Mononuclear cell (primary cell): ENCODE measurements at regions not wholly inside any gene's neighbourhood (a gene's known extent, or its start where the extent isn't known, plus 50 kb on each side); places are given as distances from the start of the nearest gene placed in this dataset.

Source experiments
- H3K27me3 ChIP-seq: 2 replicates; pipeline ENCODE4 v1.6.0; 2011; ENCODE audit warnings: low read length, control low read depth; ENCODE audit not compliant: insufficient read depth
- H3K4me1 ChIP-seq: 2 replicates; pipeline ENCODE4 v1.5.1; 2011; ENCODE audit warnings: mild to moderate bottlenecking, low read length, control low read depth; ENCODE audit not compliant: insufficient read depth
- H3K4me3 ChIP-seq: 2 replicates; pipeline ENCODE4 v1.5.1; 2011; ENCODE audit warnings: mild to moderate bottlenecking, low read length, moderate library complexity
- H3K9me3 ChIP-seq: 2 replicates; pipeline ENCODE4 v1.5.1; 2011; ENCODE audit warnings: low read depth, mild to moderate bottlenecking, control low read depth, low read length

DNA sequence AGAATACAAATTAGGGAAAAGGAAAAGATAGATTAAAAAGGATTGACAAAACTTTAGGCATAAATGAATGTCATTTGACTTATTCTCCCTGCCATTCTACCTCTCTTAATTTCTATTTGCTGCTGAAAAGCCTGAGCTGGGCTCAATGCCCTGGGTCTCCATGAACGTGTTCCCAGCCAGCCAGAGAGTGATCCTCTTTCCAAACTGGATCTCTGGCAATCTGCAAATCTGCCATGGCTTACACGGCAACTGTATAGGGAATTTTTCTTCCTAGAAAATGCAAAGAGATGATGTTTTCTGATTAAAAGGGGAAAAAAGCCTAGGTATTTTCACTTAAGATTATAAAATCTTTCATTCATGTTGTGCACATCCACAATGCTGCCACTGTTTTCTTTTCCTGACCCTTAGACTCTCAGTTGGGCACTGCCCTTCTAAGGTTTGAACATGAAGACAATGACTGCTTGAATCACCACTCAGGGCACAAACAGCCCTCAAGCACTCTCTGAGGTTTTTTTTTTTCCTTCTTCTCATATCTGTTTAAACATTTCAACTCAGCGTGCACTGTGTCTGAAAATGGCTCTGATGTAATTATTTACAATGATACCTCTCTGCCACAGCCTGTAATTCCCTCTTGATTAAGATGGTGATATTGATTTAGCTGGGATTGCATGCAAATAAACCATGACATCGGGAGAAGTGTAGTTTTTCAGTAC lies 60.3 kb downstream of the DACT1 start:
- Histone ChIP-seq H3K27me3 (no peaks in the 10 kb centered on the region), H3K4me3 (no peak overlapping the region), H3K4me1 (no peaks in the 10 kb centered on the region), H3K9me3 (no peaks in the 10 kb centered on the region)

DNA sequence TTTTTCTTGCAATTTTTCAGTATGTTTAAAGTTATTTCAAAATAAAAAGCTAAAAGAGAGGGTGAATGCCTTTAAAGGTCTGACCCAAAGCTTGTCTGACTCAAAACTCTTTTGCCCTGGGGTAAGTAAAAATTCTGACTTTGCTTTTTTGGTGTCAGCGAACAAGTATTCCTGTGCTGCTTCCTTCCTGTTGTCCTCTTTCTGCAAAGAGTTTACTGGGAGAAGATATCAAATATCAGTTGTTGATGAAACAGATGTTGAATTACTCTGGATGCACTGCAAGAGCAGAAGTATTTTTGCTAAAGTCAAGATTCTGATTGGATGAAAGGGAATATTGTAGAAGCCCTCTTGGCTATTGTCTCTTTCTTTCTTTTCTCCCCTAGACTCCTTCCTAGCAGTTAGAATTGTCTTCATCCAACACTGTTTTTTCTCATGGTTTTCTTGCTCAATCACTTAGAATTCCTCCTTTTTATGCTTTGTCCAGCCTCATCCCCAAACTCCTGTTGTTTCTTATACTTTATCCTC lies 62.0 kb downstream of the DACT1 start:
- Histone ChIP-seq H3K4me3 (no peak overlapping the region), H3K27me3 (no peaks in the 10 kb centered on the region), H3K4me1 (no peaks in the 10 kb centered on the region), H3K9me3 (no peaks in the 10 kb centered on the region)

DNA sequence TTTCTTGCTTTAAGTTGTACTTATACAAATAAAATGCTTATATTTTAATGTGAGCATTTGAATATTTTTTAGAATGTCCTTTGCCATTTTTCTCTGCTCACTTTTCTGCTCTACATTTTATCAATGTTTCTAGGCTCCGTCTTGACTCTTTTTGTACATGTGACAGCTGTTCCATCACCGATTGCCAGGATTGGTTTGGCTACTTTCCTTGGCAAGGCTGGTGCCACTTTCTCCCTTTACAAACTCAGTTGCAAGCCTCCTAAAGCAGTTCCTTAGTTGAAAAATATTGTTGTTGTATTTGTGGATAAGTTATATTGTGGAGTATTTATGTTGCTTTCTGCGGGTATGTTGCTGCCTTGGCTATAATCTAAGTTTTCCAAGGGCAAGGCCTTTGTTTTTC lies 63.4 kb downstream of the DACT1 start:
- no peaks in the 10 kb centered on the region for H3K9me3 ChIP-seq
- H3K4me1 ChIP-seq: no peaks in the 10 kb centered on the region
- no peak overlapping the region for H3K4me3 ChIP-seq
- H3K27me3 ChIP-seq: no peaks in the 10 kb centered on the region

DNA sequence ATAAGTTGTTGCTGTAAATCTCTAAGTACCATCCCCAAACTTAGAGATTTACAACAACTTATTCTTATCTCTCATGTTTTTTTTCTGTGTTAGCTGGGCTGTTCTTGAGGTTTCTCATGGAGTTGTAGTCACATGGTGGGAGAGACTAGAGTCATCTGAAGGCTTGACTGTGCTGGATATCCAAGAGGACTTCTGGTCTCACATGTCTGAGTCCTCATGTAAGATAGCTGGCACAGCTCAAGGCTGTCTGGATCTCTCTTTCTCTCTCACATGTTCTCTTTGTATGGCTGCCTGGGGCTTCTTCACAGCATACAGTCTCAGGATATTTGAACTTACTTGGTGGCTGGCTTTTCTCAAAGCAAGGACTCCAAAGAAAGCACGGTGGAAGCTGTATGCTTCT lies 63.8 kb downstream of the DACT1 start:
- H3K4me3 ChIP-seq: no peak overlapping the region
- H3K9me3 ChIP-seq: no peaks in the 10 kb centered on the region
- no peaks in the 10 kb centered on the region for H3K4me1 ChIP-seq
- no peaks in the 10 kb centered on the region for H3K27me3 ChIP-seq

DNA sequence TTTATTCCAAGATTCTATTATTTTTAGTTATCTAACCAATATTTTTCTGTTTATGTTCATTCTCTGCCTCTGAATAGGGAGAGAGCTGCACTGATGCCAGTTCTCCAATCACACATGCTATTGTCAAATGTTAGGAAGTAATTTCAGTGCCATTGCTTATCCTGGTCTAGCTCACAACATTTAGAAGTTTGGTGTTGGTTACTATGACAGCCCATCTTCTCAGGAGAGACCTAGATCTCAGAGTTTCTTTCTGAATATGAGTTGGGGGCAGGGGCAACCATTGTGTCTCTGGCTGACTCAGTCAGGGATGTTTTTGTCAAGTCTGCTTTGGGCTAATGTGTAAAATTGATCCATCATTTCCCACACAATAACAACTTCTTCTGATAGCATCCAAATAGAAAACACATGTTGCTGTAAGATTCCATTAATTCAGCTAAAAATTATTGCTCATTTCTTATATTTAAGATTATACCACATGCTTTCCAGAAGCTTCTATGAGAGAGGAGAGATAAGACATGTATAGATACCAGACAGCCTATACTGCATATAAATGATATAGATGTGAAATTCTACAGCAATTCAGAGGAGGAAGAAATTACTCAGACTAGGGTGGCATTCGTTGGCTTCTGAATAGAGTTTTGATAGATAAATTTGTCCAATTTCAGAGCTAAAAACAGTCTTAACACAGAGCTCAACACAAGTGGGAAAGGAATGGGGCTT lies 64.8 kb downstream of the DACT1 start:
- Histone ChIP-seq H3K4me3 (no peak overlapping the region), H3K27me3 (no peaks in the 10 kb centered on the region), H3K9me3 (no peaks in the 10 kb centered on the region), H3K4me1 (no peaks in the 10 kb centered on the region)

DNA sequence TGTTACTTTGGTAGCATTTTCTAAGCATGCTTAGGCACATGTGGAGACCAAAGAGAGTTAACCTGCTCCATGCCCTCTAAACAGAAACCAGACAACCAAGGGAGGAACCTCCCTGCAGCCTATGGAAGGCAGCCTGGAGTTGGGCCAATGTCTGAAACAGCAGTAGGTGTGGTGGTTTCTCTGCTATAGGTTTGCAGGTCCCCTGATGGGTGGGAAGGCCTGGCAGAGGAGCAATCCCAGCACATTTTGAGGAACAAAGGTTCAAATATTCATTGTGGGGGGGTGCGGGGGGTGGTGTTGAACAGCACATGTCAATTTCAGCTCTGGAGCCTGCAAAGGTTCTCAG lies 65.4 kb downstream of the DACT1 start:
- Histone ChIP-seq H3K4me1 (no peaks in the 10 kb centered on the region), H3K4me3 (no peak overlapping the region), H3K9me3 (no peaks in the 10 kb centered on the region), H3K27me3 (no peaks in the 10 kb centered on the region)

DNA sequence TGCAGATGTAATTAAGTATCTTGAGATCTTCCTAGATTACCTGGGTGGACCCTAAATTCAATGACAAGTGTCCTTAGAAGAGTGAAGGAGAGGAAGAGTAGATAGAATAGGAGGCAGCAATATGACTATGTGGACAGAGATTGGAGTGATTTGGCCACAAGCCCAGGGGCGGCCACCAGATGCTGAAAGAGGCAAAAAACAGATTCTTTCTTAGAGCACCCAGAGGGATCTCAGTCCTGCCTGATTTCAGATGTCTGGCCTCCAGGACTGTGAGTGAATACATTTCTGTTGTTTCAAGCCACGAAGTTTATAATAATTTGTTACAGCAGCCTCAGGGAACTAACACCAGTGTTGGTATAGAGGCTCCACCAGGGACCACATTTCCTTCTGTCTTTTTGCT lies 67.3 kb downstream of the DACT1 start:
- H3K9me3 ChIP-seq: no peaks in the 10 kb centered on the region
- H3K4me3 ChIP-seq: no peak overlapping the region
- H3K27me3 ChIP-seq: no peaks in the 10 kb centered on the region
- no peaks in the 10 kb centered on the region for H3K4me1 ChIP-seq

DNA sequence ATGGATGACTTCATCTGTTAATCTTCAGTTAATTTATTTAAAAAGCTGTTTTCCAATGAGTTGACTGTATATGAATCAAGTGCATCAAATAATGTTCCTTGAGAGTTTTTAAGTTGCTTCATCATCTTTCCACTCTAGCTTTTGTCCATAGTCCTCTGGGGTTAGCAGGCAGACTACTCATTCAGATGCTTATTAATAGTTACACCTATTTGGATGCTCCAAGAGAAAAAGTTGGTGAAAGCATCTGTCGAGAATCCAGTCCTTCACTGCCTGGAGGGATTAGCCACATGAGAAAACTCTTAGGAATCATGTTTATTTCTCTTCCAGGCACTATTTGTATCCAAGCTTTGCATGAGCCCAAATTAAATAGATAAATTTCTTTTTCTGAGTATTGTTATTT lies 70.2 kb downstream of the DACT1 start:
- Histone ChIP-seq H3K9me3 (no peaks in the 10 kb centered on the region), H3K4me1 (no peaks in the 10 kb centered on the region), H3K4me3 (no peak overlapping the region), H3K27me3 (no peaks in the 10 kb centered on the region)

DNA sequence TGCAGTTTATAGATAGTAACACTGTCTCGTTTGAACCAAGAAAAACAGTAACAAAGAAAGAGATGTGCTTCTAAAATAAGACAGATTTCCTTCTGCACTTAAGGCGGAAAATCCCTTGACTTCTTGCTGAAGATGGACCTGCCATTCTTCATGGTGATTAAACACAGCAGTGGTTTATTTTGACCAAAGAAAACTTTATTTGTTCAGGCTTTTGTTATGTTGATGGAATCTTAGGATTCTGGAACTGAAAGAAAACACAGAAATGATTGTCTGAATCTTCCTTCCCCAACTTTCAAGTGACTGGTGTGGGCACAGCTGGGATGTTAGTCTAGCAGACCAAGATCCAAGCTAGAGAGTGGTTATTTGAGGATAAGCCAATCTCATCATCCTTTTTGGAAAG lies 72.2 kb downstream of the DACT1 start:
- H3K4me1 ChIP-seq: no peaks in the 10 kb centered on the region
- H3K9me3 ChIP-seq: no peaks in the 10 kb centered on the region
- H3K27me3 ChIP-seq: no peaks in the 10 kb centered on the region
- H3K4me3 ChIP-seq: no peak overlapping the region

DNA sequence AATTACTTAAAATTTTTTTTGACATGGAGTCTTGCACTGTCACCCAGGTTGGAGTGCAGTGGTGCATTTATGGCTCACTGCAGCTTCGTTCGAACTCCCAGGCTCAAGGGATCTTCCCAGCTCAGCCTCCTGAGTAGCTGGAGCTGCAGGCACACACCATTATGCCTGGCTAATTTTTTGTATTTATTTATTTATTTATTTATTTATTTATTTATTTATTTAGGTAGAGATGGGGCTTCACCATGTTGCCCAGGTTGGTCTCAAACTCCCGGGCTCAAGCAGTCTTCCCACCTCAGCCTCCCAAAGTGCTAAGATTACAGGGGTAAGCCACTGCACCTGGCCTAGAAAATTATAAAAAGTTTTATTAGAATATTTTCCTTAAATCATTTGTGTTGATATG lies 73.6 kb downstream of the DACT1 start:
- no peaks in the 10 kb centered on the region for H3K9me3 ChIP-seq

DNA sequence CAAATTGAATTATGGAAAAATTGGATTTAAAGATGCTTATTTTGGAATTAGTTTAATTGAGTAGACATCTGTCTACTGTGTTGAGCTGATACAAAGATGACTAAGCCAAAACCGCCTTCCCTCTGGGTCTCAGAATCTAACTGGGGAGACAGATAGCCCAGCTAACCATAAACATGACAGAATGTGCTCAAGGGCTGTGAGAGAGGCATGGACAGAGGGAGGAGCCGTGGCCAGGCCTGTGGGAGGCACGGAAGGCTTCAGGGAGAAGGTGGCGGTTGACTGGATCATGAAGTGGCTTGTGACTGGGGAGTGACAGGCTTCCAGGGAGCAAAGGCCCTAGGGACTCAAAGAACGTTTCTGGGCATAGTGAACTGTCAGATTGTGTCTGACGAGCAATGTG lies 74.6 kb downstream of the DACT1 start:
- no peaks in the 10 kb centered on the region for H3K9me3 ChIP-seq
- H3K4me3 ChIP-seq: no peak overlapping the region
- H3K27me3 ChIP-seq: no peaks in the 10 kb centered on the region
- no peaks in the 10 kb centered on the region for H3K4me1 ChIP-seq

More for the DNA sequence above, 73.6 kb downstream of the DACT1 start:
- H3K4me3 ChIP-seq: no peak overlapping the region
- no peaks in the 10 kb centered on the region for H3K4me1 ChIP-seq
- no peaks in the 10 kb centered on the region for H3K27me3 ChIP-seq

DNA sequence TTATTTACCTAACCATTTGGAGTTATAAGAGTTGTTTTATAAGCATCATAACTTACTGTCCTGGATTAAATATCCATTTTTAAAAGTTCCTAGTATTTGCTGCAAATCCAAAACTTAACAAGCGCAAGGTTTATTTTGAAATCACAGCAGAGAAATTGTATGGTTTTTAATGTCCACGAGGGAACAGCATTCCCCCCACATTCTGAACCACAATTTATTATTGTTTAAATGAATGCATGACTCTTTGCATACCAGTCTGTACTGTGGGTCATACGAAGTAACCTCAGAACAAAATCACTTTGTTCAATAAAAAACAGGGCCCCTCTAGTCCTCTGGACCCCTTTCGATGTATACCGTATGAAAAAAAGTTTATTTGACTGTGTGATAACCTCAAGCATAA lies 75.9 kb downstream of the DACT1 start:
- Histone ChIP-seq H3K9me3 (no peaks in the 10 kb centered on the region), H3K4me1 (no peaks in the 10 kb centered on the region), H3K27me3 (no peaks in the 10 kb centered on the region), H3K4me3 (no peak overlapping the region)

DNA sequence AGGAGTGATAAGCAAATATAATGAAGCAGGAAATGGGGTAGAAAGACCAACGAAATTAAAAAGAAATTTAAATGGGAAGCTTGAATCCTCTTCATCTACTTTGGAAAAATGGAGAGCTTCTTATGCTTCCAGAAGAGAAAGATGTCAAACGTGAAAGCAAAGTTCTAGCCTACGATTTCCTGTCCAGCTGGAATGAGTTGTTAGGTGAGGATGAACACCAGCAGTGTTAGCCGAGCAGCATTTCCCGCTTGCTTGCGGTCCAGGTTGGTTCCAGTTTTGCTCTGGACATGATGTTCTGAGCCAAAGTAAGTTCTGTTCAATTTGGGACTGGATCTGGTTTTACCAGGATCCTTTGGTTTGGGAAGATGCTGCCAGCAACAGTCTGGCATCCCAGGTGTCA lies 78.9 kb downstream of the DACT1 start:
- H3K27me3 ChIP-seq: no peaks in the 10 kb centered on the region
- no peaks in the 10 kb centered on the region for H3K4me1 ChIP-seq
- no peak overlapping the region for H3K4me3 ChIP-seq
- no peaks in the 10 kb centered on the region for H3K9me3 ChIP-seq

DNA sequence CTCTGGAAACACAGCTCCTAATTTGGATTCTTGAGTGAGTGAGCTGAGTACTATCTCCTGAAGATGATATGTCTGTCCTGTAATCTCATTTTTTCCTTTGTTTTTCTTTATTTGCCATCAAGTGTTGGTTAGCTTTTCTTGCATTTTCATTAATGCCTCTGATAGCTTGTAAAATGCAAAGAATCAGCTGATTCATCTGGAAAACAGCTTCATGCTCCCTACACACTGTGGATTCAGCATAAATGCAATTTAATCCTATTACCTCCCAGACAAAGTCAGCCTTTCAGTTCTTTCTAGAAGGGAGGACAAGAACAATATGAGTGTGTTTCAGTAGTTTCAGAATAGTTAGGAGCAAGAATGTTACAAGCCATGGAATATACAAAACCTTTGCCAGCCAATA lies 79.4 kb downstream of the DACT1 start:
- H3K4me1 ChIP-seq: no peaks in the 10 kb centered on the region
- no peak overlapping the region for H3K4me3 ChIP-seq
- H3K9me3 ChIP-seq: no peaks in the 10 kb centered on the region
- no peaks in the 10 kb centered on the region for H3K27me3 ChIP-seq

DNA sequence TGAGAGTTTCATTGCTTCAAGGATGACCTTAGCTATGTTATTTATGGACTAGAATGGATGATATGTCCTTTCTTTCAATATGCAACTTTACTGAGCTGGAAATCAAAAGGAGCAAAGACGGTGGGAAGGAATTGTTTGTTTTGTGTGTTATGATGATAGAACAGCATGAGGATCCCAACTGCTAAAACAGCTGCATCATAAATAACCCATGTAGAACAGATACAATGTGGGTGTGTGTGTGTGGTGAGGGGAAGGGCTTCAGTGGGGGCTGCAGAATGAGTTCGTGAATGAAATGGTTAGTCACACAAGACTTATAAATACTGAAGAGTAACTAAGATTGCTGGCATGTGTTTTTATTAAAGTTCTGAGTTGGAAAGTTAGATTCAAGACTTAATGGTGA lies 80.1 kb downstream of the DACT1 start:
- Histone ChIP-seq H3K4me1 (no peaks in the 10 kb centered on the region), H3K9me3 (no peaks in the 10 kb centered on the region), H3K27me3 (no peaks in the 10 kb centered on the region), H3K4me3 (no peak overlapping the region)
